ENCODE measurements at regions not wholly inside any gene's neighbourhood (a gene's known extent, or its start where the extent isn't known, plus 50 kb on each side); places are given as distances from the start of the nearest gene placed in this dataset.

- Histone ChIP-seq H3K27ac (peak overlapping the region; percentile 3 to 64 (median 24)), H3K9me3 (no peaks in the 10 kb centered on the region), H3K36me3 (no peaks in the 10 kb centered on the region), H3K4me3 (no peak overlapping the region), H3K27me3 (no peaks in the 10 kb centered on the region), H3K4me1 (peaks cover 0 to 41% (median 27%) of the 10 kb centered on the region in 4 donors)
- intact Hi-C loops (cut with DNase I): loop anchor here (5.0 to 10.0 kb wide), 4 partner anchors 486 to 1278 kb away; no protein-coding TSS in a partner anchor
- DNase-seq: peak; percentile 63
- WGBS, 2 donors: 46 to 72% methylated on average over 4 of the region's 4 CpGs
- TF ChIP-seq POLR2AphosphoS5 (IDR thresholded peaks at IDR 0.05): no peak
- no peak for TF ChIP-seq EP300 (IDR thresholded peaks at IDR 0.05)
Measured at GRCh38 chr3:178320456-178321351, 215.5 kb upstream of the KCNMB2 start.

- intact Hi-C loops (cut with DNase I): loop anchor here (5.0 to 10.0 kb wide), 4 partner anchors 490 to 1282 kb away; no protein-coding TSS in a partner anchor
- H3K27ac ChIP-seq: peak overlapping the region in 1 of 4 donors; percentile 5
Measured at GRCh38 chr3:178324356-178324755, 211.9 kb upstream of the KCNMB2 start.

GRCh38 chr3:178325330-178325729 lies 210.9 kb upstream of the KCNMB2 start:
- DNase-seq: no peak
- TF ChIP-seq POLR2AphosphoS5 (IDR thresholded peaks at IDR 0.05) (no peak), EP300 (IDR thresholded peaks at IDR 0.05) (no peak), CTCF (IDR thresholded peaks at IDR 0.05) (peak in 2 of 4 experiments; percentile 36 to 47), POLR2A (IDR thresholded peaks at IDR 0.05) (no peak)
- Histone ChIP-seq H3K4me1 (peaks cover 0 to 26% (median 19%) of the 10 kb centered on the region in 4 donors), H3K36me3 (no peaks in the 10 kb centered on the region), H3K27me3 (no peaks in the 10 kb centered on the region), H3K9me3 (no peaks in the 10 kb centered on the region), H3K27ac (peak overlapping the region in 2 of 4 donors; percentile 5 to 33), H3K4me3 (no peak overlapping the region)
- intact Hi-C loops (cut with DNase I): loop anchor here (5.0 to 10.0 kb wide), 3 partner anchors 491 to 1128 kb away; partner anchors contain the start of gene TBL1XR1
- WGBS, 2 donors: 4 to 9% methylated on average over 1 of the region's 1 CpG

More at GRCh38 chr3:178324356-178324755, 211.9 kb upstream of the KCNMB2 start:
- TF ChIP-seq EP300 (IDR thresholded peaks at IDR 0.05) (no peak), POLR2A (IDR thresholded peaks at IDR 0.05) (no peak), POLR2AphosphoS5 (IDR thresholded peaks at IDR 0.05) (no peak), CTCF (IDR thresholded peaks at IDR 0.05) (no peak)
- no peak for DNase-seq
- H3K4me3 ChIP-seq: no peak overlapping the region
- H3K36me3 ChIP-seq: no peaks in the 10 kb centered on the region
- no peaks in the 10 kb centered on the region for H3K27me3 ChIP-seq
- 77 to 87% methylated on average over 5 of the region's 5 CpGs for WGBS, 2 donors
- H3K4me1 ChIP-seq: peaks cover 0 to 27% (median 25%) of the 10 kb centered on the region in 4 donors
- H3K9me3 ChIP-seq: no peaks in the 10 kb centered on the region

GRCh38 chr3:178329936-178330335 lies 206.3 kb upstream of the KCNMB2 start:
- no peaks in the 10 kb centered on the region for H3K27me3 ChIP-seq
- H3K4me3 ChIP-seq: no peak overlapping the region
- peaks cover 0 to 11% (median 7%) of the 10 kb centered on the region in 4 donors for H3K4me1 ChIP-seq
- H3K9me3 ChIP-seq: no peaks in the 10 kb centered on the region
- no peaks in the 10 kb centered on the region for H3K36me3 ChIP-seq
- no peak for DNase-seq
- intact Hi-C loops (cut with DNase I): loop anchor here (5.0 to 10.0 kb wide), 3 partner anchors 495 to 1133 kb away; partner anchors contain the start of gene TBL1XR1
- peak overlapping the region in 1 of 4 donors; percentile 16 for H3K27ac ChIP-seq
- TF ChIP-seq CTCF (IDR thresholded peaks at IDR 0.05) (no peak), EP300 (IDR thresholded peaks at IDR 0.05) (no peak), POLR2A (IDR thresholded peaks at IDR 0.05) (no peak), POLR2AphosphoS5 (IDR thresholded peaks at IDR 0.05) (no peak)
- 91% methylated on average over 1 of the region's 1 CpG for WGBS, 2 donors

- Histone ChIP-seq H3K27me3 (no peaks in the 10 kb centered on the region), H3K4me3 (no peak overlapping the region), H3K9me3 (no peaks in the 10 kb centered on the region), H3K4me1 (peaks cover 0 to 8% (median 4%) of the 10 kb centered on the region in 4 donors), H3K27ac (no peak overlapping the region), H3K36me3 (no peaks in the 10 kb centered on the region)
- TF ChIP-seq EP300 (IDR thresholded peaks at IDR 0.05) (no peak), POLR2A (IDR thresholded peaks at IDR 0.05) (no peak)
- 97 to 98% methylated on average over 3 of the region's 3 CpGs for WGBS, 2 donors
- no peak for DNase-seq
- intact Hi-C loops (cut with DNase I): no loop called here
Measured at GRCh38 chr3:178334239-178334638, 202.0 kb upstream of the KCNMB2 start.
